ENCODE measurements at regions not wholly inside any gene's neighbourhood (a gene's known extent, or its start where the extent isn't known, plus 50 kb on each side); places are given as distances from the start of the nearest gene placed in this dataset.

- no peak for TF ChIP-seq POLR2A (IDR thresholded peaks at IDR 0.05)
- no peak for TF ChIP-seq CTCF (IDR thresholded peaks at IDR 0.05)
These were observed 935.9 kb downstream of the C4orf33 start for GRCh38 chr4:130031858-130032257.

Data from vagina (tissue), 2 donors.